Transverse colon (tissue), 3 donors: ENCODE measurements at regions not wholly inside any gene's neighbourhood (a gene's known extent, or its start where the extent isn't known, plus 50 kb on each side); places are given as distances from the start of the nearest gene placed in this dataset.

Experiments
- EP300 ChIP-seq: sonication (generic); formaldehyde crosslinking; IDR thresholded peaks from one replicate; pipeline ENCODE4 v1.6.1; 2017; ENCODE audit warnings: antibody characterized with exemption, low read depth
- POLR2A ChIP-seq: fragments of 450-650 bp; IDR thresholded peaks from one replicate; pipeline ENCODE4 v1.6.1; 2016; ENCODE audit warnings: antibody characterized with exemption, mild to moderate bottlenecking, moderate library complexity
- TF ChIP-seq, protein P1 (sequence below), 5 experiments: fragments of 200-600 bp in 3 of 5; fragments of 450-650 bp in 2 of 5; sonication (generic) in 3 of 5; IDR thresholded peaks; 1 replicate in 2 of 5; 2 replicates in 3 of 5; pipeline ENCODE4 v1.5.1; 2016 to 2017; ENCODE audit warnings: antibody characterized with exemption in 5 of 5, inconsistent platforms in 3 of 5, mild to moderate bottlenecking in 2 of 5, moderate library complexity in 1 of 5

DNA sequence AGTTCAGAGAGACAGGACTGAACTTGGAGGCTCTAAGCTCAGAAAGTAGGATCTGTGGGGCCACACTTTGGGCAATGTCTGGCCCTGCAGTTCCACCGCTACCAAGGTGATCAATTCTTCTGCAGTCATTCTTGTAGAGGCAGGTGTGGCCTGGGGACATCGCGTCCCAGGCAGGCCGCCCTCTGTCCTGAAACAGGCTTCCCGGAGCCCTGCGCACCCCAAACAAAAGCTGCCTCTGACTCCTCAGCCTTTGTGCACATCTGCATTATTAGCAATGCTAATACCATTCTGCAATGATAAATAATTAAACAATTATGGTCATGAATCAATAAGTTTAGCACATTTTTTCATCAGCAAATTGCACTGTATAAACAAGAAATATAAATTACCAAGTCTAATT is 160.2 kb downstream of the URI1 start:
- TF ChIP-seq POLR2A (no peak), EP300 (no peak)
- TF ChIP-seq, protein P1, sequence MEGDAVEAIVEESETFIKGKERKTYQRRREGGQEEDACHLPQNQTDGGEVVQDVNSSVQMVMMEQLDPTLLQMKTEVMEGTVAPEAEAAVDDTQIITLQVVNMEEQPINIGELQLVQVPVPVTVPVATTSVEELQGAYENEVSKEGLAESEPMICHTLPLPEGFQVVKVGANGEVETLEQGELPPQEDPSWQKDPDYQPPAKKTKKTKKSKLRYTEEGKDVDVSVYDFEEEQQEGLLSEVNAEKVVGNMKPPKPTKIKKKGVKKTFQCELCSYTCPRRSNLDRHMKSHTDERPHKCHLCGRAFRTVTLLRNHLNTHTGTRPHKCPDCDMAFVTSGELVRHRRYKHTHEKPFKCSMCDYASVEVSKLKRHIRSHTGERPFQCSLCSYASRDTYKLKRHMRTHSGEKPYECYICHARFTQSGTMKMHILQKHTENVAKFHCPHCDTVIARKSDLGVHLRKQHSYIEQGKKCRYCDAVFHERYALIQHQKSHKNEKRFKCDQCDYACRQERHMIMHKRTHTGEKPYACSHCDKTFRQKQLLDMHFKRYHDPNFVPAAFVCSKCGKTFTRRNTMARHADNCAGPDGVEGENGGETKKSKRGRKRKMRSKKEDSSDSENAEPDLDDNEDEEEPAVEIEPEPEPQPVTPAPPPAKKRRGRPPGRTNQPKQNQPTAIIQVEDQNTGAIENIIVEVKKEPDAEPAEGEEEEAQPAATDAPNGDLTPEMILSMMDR (IDR thresholded peaks at IDR 0.05) = no peak
